GM18505 (cell line): ENCODE measurements at regions not wholly inside any gene's neighbourhood (a gene's known extent, or its start where the extent isn't known, plus 50 kb on each side); places are given as distances from the start of the nearest gene placed in this dataset.
"Not testable (repeated sequence)": the region's sequence is repeated elsewhere in the genome, so short reads cannot be mapped to it uniquely, and the experiment has no call there.

Experiments
- ATAC-seq: cut with Tn5 transposase; IDR thresholded peaks from one replicate; pipeline ENCODE4 v1.9.1; 2021; ENCODE audit not compliant: unreplicated experiment
- POLR2A ChIP-seq: IDR thresholded peaks from 4 replicates; pipeline ENCODE4 v1.6.1; 2011; ENCODE audit warnings: borderline replicate concordance; ENCODE audit not compliant: insufficient read depth, insufficient read length; ENCODE audit errors: extremely low read depth

DNA sequence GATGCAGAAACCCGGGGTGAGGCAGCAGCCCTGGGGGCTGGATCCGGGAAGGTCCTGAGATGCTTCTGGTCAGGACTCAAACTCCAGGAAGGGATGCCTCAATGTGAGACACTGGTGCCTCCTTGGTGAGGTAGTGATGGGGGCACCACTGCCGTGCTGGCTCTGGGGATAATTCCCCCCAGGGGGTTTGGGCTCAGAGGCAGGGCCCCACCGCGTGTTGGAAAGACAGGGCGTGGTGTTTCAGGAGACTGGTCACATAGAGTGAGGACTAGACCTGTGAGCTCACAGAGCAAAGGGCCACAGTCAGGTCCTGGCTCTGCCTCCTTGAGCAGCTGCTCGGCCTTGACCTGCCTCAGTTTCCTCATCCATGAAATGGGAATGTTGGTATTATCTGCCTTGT lies 361.9 kb downstream of the GLRX3 start:
- no peak for TF ChIP-seq POLR2A
- no peak for ATAC-seq

DNA sequence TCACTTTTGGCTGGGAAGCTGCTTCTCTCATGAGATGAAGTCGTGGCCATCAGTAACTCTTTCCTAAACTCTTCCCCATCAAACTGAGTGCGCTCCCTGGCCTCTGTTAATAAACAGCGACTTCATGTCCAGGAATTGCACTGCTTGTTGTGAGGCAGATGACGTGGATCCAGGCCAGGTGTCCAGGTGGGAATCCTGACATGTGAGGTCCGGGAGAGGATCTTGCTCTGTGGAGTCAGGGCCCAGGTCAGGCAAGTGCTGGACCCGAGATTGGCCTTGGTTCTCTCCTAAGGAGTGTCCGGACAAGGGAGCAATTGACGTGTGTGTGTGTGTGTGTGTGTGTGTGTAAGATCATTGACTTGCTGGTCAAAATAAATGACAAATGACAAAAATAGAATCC lies 362.7 kb downstream of the GLRX3 start:
- no peak for TF ChIP-seq POLR2A
- no peak for ATAC-seq

GRCh38 chr10:130499541-130499940 lies 363.4 kb downstream of the GLRX3 start:
- ATAC-seq: no peak
- TF ChIP-seq POLR2A: no peak

- TF ChIP-seq POLR2A: no peak
- no peak for ATAC-seq
Observed at GRCh38 chr10:130500261-130501000, 364.2 kb downstream of the GLRX3 start.

GRCh38 chr10:130507461-130507860 lies 371.3 kb downstream of the GLRX3 start:
- ATAC-seq: no peak
- no peak for TF ChIP-seq POLR2A

- TF ChIP-seq POLR2A: no peak
- ATAC-seq: no peak
Observed at GRCh38 chr10:130509881-130510689, 373.9 kb downstream of the GLRX3 start.

- TF ChIP-seq POLR2A: no peak
Observed at GRCh38 chr10:130510755-130511154, 374.6 kb downstream of the GLRX3 start.

GRCh38 chr10:130511766-130512165 lies 375.6 kb downstream of the GLRX3 start:
- no peak for ATAC-seq

More at GRCh38 chr10:130510755-130511154, 374.6 kb downstream of the GLRX3 start:
- ATAC-seq: no peak

GRCh38 chr10:130512936-130513335 lies 376.7 kb downstream of the GLRX3 start:
- TF ChIP-seq POLR2A: no peak
- ATAC-seq: no peak

More at GRCh38 chr10:130511766-130512165, 375.6 kb downstream of the GLRX3 start:
- no peak for TF ChIP-seq POLR2A

- no peak for TF ChIP-seq POLR2A
- no peak for ATAC-seq
Observed at GRCh38 chr10:130513686-130514476, 377.7 kb downstream of the GLRX3 start.

- TF ChIP-seq POLR2A: no peak
- no peak for ATAC-seq
Observed at GRCh38 chr10:130515670-130516069, 379.5 kb downstream of the GLRX3 start.

- TF ChIP-seq POLR2A: no peak
- no peak for ATAC-seq
Observed at GRCh38 chr10:130516141-130516735, 380.0 kb downstream of the GLRX3 start.

DNA sequence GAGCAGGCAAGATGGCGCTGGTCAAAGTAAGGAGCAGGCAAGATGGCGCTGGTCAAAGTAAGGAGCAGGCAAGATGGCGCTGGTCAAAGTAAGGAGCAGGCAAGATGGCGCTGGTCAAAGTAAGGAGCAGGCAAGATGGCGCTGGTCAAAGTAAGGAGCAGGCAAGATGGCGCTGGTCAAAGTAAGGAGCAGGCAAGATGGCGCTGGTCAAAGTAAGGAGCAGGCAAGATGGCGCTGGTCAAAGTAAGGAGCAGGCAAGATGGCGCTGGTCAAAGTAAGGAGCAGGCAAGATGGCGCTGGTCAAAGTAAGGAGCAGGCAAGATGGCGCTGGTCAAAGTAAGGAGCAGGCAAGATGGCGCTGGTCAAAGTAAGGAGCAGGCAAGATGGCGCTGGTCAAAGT lies 382.7 kb downstream of the GLRX3 start:
- not testable (repeated sequence) for ATAC-seq
